ENCODE measurements at regions not wholly inside any gene's neighbourhood (a gene's known extent, or its start where the extent isn't known, plus 50 kb on each side); places are given as distances from the start of the nearest gene placed in this dataset.

DNA sequence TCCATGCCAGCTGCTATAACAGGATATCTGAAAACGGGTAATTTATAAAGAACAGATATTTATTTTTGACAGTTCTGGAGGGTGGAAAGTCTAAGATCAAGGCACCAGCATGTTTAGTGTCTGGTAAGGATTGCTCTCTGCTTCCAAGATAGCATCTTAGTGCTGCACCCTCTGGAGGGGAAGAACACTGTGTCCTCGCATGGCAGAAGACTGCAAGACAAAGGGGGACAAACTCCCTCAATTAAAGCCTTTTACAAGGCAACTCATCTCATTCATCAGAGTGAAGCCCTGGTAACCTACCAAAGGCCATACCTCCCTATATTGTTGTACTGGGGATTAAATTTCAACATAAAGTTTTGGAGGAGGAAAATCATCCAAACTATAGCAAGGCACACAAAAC, 298.9 kb upstream of the EDIL3 start:
- DNase-seq, result no peak

DNA sequence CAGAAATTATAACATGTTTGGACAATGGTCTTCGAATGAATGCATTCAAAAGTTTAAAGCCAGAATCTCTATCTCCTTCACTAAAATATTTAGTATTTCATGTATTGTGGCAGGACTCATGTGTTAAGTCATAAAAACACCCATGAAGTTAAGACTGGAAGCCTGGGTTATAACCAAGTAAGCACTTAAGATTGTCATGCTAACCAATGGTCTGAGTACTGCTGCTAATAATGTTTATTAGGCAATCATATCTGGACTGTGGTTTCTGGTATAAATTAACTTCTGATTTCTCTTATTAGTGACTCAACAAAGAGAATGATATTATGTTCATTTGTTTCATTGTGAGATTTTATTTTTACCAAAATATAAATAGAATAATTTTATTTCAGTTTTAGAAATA, 297.9 kb upstream of the EDIL3 start:
- DNase-seq, result no peak

DNA sequence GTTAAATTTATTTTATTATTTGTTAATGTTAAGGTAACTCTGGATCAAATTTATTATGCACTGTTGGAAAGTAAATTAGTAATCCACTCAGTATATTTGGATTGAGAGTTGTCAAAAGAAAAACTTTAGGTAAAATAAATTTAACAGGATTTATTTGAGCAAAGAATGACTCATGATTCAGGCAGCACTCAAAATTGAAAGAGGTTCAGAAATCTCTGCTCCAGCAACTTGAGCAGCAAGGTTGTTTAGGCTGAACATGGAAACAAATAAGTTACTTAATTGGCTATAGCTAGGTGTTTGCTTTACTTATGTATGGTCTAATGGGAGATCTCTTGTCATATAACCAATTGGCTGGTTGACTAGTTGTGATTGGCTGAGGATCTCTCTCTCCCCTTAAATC, 296.2 kb upstream of the EDIL3 start:
- DNase-seq, result no peak

DNA sequence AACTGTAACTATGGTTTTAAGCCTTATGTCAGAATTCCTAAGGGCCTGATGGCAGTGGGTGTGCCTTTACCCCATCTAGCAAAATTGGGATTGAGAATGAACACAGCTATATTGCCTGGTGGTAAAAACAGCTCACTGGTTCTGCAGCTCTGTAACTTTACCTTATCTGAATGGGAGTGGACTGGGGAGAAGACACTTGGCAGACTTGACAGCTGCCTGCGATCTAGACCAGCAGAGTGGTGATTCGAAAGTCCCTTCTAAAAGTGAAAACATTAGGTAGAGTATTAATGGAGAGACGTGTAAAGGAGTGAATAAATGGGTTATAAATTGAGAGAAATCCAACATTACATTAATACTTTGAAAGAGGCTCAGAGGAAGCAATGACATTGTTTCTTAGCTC, 289.1 kb upstream of the EDIL3 start:
- no peak for DNase-seq

DNA sequence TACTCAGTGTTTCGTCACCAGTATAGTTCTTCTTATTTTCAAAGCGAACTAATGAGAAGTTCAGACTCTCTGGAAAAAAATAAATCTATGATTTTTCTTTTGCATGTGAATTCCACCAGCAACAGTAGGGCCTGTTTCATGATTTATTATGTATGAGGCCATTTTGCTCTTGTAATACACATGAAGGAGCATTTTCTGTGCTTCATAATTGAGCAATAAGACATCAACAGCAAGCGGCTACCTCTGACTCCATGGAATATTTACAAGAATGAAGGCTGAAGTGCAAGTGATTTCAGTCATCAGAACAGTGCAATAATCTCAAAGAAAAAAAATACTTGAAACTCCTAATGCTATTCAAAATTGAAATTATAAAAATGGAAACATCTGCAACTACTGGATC, 282.9 kb upstream of the EDIL3 start:
- no peak for DNase-seq

DNA sequence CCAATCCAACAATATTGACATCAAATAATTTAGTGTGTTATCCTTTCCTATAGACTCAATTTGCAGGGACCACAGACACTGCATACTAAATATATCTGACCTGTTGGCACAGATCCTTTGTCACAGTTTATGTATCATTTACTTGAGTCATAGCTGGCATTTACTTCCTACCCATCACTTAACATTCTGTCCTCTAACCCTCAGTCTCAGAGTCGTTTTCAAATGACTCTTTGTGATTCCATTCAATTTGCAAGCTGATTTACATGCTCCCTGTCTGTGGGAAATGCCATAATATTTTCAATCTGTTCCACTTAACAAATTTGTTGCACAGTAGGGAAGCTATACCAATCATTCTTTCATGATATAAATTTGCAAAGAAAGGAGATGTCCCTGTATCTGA, 265.7 kb upstream of the EDIL3 start:
- no peak for DNase-seq

DNA sequence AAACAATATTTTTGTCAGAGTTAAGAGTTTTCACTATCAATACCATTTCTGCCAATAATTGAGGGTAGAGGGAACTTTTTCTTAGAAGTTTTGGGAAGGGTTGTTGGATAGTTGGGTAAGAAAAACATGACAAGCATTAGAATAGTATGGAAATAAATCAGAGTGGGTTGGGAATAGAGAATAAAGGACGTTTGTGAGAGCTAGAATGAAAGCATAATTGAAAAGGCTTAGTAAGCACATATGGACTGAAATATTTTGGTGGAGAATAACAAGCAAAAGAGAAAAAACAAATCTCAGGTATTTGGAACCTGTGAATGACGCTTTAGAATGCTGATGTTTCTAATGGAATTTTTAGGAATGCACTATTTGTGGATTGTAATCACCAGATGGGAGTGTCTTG, 262.9 kb upstream of the EDIL3 start:
- DNase-seq, result no peak

DNA sequence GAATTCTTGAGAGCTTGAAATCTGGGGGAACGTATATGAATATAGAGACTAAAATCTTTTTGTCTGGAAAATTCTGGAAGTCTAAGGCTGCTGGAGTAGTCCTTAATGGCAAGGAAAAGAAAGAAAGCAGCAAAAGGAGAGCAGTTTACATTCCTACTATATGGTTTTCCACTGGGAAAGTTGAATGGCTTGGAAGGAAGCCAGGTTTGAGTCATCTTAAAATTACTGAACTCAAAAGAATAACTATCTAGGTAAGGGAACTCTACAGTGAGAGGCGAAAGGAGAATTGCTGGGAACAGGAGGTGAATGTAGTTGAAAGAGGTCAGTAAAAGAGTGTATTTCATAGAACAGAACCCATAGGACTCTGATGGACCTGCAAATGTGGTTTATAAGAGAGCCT, 258.1 kb upstream of the EDIL3 start:
- no peak for DNase-seq

DNA sequence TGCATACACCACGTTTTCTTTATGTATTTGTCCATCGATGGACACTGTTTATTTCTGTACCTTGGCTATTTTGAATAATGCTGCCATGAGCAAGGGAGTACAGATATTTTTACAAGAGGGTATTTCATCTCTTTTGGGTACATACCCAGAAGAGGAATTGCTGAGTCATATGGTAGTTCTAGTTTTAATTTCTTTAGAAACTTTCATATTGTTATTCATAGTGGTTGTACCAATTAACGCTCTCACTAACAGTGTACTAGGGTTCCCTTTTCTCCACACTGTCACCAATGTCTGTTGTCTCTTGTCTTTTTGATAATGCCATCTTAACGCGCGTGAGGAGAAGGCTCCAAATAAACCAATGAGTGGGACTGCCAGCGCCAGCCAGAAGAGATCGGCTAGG, 257.6 kb upstream of the EDIL3 start:
- no peak for DNase-seq

DNA sequence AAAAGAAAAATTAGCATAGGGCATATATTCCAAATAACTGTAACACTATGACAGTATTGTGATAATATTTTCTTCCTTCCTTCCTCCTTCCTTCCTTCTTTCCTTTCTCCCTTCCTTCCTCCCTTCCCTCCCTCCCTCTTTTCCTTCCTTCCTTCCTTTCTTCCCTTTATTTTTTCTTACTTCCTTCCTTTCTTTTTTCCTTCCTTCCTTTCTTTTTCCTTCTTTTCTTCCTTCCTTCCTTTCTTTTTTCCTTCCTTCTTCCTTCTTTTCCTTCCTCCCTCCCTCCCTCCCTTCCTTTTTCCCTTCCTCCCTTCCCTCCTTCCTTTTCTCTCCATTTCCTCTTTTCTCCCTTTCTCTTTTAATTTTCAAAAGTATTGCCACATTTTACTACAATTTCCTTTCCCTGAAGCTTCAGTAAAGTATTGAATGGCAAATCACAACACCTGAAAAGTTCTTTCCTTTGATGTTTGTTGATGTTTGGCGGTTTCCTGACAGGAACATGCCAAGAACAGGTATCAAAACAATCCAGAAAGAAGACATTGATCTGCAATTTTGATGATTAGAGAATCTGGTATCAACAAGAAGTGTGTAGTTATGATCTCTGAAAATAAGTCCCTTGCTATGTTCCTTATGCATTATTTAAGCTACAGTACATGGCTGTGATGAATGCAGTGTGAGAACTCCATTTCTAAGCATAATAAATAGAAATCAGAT, 253.1 kb upstream of the EDIL3 start:
- DNase-seq, result no peak

DNA sequence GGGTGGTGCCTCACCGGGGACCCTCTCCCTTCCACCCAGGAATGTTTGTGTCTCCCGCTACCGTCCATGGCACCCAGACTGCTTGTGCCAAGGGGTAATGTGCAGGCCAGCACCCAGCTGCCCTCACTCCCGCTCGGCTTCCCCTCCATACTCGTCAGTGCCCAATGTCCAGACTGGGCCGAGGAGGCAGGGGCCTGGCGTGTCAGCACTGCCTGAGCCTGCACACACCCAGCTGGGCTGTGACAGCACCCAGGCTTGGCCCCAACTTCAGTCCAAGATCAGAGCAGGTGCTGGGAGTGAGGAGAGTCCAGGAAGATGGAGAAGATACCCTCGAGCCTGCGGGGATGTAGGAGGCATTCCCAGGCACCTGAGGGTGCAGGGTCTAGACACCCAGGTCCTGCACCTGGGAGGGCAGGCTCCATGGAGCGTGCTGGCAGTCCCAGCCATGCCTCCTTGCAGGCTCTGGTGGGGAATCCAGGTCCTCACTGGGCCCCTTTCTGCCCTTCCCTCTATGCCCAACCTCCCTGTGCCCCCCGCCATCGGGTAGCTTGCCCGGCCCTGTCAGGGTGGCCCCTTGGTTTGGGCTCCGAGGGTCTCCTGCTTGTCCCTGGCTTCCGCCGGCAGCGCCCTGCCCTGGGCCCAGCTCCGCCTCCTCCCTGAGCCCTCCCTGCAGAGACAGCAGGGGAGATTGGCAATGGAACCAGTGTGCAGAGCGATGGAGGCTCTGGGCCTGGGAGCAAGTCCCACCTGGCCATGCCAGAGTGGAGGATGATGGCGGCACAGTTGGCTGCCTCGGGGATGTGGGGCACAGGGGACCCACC, 250.8 kb upstream of the EDIL3 start:
- DNase-seq, result no peak

DNA sequence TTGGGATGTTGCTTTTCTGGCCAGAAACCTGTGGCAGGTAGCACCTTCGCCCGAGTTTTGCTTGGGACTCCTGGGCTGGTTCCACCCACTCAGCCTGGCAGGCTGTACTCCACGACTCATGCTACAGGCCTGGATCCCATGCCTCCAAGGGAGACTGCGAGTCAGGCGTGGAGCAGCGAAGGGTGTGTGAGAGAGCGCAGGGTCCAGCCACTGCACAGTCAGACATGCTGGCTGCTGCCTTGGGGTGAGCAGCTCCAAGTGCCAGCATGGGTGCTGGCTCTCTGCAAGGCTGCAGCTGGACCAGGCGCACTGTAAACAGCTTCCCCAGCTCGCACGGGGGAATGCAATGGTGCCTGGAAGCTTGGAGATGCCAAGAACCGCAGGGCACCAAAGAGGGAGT, 249.6 kb upstream of the EDIL3 start:
- no peak for DNase-seq

DNA sequence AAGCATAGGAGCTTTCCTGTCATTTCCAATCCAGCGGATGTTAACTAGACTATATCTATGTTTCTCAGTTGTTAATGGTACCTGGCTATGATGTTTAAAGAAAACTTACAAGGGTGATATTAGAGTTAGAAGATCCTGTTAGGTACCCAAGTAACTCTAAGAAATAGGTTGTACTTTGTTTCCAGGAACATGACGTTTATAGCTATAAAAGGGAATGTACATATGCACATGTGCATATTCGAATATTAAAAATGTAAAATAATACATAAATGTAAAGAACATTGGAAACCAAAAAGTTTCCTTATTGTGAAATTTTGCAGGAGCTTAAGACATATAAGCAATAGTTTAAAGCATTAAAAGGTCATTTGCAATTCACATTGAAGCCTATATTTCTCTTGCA, 247.7 kb upstream of the EDIL3 start:
- no peak for DNase-seq

DNA sequence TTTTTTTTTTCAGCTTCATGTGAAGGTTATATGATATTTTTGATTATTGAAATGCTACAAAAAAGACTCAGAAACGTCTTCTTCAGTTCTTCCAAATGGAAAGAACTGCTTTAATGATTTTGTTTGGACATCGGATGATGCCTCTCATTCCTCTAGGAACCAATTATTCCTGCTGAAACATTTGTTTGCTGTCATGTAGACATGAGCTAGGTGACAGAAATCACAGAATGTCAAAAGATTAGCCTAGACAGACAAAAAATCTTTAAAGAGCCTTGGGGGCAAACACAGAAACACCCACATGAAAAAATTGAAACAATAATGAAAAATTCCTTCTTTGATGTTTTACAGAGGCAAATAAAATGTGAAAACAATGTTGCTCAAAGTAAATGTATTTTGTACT, 244.2 kb upstream of the EDIL3 start:
- no peak for DNase-seq

DNA sequence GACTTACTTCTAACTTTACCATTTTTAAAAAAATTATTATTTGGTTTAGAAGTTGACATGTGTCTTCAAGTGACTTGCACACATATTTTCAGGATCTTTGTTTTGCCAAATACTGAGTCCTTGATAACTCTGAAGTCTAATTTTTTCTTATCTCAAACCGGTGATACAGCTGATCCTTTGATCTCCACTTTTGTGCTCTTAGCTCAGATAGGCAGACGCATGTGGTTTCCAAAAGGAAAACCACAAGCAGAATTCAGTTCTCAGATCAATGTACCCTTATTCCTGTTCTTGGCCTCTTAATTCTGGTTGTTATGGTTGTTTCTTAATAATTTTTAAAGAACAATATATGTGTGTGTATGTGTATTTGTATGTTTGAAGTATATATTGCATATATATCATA, 238.3 kb upstream of the EDIL3 start:
- DNase-seq, result no peak

DNA sequence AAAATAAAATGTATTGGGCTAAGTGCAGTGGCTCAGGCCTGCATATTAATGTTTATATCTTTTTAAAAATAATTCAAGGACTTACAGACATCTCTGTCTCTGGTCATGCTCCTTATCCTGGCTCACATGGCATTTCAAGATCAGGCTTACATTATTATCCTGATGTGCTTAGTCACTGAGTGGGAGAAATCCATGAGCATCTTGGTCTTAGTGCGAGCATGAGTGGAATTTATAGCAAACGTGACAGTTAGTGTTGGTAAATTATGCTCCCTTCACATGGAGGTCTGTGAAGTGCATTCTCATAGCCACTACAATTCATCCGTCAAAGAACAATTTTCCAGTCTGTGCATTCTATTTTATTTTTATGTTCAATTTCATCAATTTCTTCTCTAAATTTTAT, 237.8 kb upstream of the EDIL3 start:
- no peak for DNase-seq

DNA sequence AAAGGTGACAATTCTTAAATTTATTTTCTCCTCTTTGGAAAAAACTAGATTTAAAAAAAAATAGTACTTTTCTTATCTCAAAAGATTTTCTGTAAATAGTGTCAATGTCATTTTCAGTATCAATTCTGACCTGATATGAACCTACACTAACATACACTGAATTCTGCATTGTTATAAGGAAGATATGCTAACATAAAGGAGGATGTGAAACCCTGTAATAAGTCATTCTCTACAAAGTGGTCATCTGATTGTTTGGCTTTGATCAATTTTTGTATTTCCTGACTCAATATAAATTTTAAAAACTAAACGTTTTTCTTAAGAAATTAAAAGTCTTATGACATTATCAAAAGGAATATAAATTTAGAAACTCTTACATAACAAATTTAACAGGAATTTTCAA, 233.6 kb upstream of the EDIL3 start:
- DNase-seq, result no peak

DNA sequence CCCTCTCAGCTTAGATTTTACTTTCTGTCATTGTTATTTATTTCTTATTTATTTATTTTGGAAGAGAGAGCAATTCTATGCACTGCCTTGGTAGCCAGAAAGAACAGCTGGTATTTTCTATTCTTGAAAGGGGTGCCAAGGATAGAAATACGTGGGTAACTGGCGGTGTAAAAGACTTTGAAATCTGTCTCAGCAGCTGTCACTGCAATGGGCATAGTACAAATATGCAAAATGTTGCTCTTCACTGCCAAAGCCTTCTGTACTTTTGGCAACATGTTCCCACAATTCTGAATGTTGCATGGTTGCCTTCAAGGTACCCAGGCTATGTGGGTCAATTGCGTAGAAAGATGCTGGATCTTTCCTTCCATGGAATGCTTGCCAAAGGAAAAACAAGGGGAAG, 230.2 kb upstream of the EDIL3 start:
- DNase-seq, result no peak

DNA sequence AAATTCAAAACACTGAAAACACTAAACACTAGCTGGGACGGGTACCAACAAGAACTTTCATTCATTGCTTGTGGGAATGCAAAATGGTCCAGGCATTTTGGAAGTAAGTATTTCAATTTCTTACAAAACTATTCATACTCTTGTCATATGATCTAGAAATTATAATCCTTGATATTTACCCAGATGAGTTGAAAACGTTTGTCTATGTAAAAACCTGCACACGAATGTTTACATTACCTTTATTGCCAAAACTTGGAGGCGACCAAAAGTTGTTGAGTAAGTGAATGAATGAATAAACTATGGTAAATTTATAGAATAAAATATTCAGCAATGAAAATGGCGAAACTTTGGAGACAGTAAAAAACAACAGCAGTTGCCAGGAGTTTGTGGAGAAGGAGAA, 222.1 kb upstream of the EDIL3 start:
- no peak for DNase-seq

DNA sequence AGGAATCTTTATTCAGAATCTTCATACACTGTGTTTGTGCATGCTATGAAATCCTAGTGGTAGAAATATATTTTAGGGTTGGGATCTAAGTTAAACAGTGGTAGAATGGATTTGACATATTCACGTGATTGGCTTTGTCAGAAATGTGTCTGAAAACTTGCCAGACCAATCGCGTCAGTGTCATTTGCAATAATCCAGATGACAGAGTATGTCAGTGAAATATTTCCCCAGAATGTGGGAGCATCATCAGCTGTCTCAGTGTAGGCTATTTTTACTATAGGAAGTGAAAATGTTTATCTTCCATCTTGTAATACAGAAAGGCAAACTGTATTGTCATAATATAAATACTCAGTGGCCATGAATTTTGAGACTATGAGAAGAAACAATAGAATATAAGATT, 220.6 kb upstream of the EDIL3 start:
- no peak for DNase-seq

DNA sequence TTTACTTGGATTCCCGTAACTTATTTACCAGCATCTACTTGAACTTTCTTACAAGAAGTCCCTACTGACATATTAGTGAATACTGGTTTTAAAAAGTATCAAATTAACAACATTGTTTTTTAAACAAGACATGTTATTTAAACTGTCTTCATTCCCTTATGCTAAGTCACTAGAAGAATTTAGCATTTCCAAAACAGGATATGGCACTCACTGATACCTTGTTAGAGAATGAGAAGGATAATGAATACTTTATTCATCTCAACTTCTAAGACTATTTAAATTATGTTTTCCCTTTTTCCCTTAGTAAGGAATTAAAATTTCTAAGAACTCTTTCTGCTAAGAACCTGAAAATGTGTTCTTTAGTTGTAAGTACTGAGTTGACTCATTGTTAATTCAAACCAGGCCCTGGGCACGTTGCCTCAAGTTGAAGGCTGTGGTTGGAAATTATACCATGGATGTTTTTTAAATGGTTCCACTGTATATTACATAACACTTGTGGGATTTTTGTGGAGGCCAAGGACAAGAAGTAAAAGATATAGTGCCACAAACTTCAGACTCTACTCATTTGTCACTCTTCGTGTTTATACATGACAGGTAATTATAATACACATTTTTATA, 219.0 kb upstream of the EDIL3 start:
- no peak for DNase-seq

DNA sequence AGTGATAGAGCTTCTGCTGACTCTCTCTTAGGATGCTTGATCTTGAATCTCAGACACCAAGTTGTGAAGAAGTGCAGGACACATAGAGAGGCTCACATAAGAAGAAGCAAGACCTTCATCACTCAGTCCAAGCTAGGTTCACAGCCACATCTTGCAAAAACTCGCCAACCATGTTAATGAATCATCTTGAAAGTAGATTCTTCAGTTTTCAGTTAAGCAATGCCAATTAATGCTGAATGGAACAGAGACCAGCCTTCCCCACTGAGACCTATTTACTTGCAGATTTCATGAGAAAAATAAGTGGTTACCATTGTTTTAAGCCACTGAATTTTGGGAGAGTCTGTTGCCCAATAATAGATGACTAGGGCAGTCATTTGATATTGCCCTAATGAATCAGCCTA, 217.7 kb upstream of the EDIL3 start:
- DNase-seq, result no peak

DNA sequence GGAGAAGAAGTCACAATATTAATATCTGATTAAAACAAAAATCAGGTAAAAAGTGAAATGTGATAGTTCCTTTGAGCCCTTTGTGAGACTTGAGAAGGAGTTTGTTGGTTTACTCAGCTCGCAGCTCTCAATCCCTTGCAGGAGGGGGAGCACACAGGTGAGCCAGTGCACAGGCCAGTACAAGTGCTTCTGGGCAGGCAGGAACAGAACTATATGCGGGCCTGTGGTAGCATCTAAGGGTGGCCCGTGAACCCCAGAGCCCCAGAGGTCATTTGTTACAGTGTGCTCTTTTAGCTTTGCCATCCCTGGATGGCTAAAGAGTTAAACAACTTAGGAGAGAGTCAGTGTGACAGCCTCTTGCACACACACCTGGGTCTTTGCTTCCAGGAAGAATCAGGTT, 215.3 kb upstream of the EDIL3 start:
- no peak for DNase-seq

DNA sequence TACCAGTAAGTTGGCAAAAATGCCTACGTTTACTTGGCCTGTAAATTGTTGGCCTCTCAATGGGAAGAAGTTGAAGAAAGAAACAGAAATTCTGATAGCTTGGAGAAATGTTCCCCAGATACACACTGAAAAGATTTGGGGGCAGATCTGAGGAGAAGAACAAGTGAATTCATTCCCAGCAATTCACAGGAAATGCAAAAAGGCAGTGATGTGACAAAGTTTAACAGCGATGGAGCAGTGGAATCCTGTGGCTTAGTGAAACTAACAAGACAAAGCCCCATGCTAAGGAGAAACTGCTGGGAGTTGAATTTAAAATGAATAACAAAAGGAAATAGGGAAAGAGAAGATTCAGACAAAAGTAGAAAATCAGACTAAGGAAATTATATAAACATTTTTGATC, 213.2 kb upstream of the EDIL3 start:
- DNase-seq, result no peak

DNA sequence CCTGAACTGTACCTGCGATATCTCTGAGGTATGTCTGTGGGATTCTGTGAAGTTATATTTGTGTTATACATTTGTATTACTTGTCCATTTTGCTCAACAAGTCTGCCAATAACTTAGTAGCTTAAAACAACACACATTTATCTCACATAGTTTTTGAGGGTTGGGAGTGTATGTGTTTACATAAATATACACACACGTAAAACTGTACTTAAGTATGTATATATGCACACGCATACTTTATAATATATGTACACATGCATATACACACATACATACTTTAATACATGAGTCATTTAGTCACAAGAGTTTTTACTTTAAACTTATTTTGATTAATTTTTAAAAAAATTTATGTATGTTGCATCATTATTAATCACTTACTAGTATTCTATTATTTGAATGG, 205.9 kb upstream of the EDIL3 start:
- DNase-seq, result no peak
